HG02763 (cell line): ENCODE measurements at regions not wholly inside any gene's neighbourhood (a gene's known extent, or its start where the extent isn't known, plus 50 kb on each side); places are given as distances from the start of the nearest gene placed in this dataset.

Source experiments
- ATAC-seq: cut with Tn5 transposase; IDR thresholded peaks from one replicate; pipeline ENCODE4 v1.9.1; 2021; ENCODE audit warnings: mild to moderate bottlenecking, moderate library complexity; ENCODE audit not compliant: unreplicated experiment

- ATAC-seq: no peak
Measured at GRCh38 chr18:67926929-67927864, 410.7 kb upstream of the DSEL start.

DNA sequence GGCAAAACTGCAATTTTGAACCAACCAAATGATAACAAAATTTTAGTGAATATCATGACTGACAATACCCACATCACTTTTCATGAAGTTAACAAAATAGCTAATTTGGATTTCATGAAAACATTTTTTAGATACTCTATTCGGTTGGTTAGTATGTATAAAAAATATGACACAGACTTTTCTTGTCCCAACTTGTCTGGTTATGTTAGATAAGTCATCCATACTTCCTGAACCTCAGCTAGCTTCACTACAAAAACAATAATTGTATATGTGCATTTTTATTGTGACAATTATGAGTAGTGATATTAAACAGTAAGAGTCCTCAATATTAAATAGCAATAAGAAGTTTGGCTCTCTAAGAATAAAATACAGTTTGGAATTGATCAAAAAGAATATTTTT is 408.1 kb upstream of the DSEL start:
- no peak for ATAC-seq

GRCh38 chr18:67919316-67919715 is 402.8 kb upstream of the DSEL start:
- no peak for ATAC-seq

DNA sequence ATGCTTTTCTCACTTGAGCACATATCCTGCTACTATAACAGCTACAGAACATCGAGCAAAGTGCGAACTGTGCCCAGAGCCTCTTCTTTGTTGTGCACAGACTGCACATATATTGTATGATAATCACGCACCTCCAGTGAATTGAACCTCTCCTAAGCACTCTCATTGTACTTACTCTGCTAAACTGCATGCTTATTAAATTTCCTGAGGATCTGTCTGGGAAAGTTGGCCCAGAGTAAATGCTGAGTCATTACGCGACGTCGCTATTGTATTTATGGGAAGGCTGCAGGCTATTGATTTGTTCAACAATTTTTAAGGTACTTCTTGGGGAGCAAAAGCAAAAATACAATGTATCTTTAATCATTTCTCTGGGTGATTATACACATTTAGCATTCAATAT is 399.6 kb upstream of the DSEL start:
- no peak for ATAC-seq

DNA sequence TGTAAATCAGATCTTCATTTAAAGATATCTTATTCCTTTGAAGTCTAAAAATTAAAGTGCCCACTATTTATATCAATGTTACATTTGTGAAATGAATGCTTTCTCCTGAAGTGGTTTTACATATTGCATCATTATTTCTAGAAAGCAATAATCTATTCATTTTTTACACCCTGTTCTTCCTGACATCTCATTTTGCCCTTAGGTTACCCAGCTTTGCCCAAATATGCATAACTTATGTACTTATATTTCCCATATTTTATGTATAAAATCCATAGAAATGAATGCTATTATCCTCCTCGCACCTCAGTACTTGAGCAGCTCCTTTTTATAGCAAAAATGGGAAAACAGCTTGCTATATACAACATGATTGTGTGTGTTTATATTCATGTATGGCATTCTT is 396.5 kb upstream of the DSEL start:
- ATAC-seq: no peak

DNA sequence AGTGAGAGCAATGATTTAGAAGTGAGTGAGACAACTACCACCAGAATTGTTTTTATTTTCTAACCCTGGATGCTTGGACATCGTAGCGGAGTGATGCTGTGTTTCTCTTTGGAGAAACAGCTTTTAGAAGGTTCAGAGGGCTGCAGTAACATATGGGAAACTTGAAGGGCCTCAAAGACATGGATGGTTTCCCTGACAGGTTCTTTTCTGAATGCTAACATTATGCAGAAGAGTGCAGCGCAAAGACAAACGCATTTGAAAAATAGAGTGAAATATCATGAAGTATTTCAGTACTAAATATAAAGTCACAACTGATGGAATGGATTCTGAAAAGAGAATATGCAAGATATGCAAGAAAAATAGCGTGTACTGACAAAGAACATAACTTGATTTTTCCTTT is 385.1 kb upstream of the DSEL start:
- no peak for ATAC-seq

DNA sequence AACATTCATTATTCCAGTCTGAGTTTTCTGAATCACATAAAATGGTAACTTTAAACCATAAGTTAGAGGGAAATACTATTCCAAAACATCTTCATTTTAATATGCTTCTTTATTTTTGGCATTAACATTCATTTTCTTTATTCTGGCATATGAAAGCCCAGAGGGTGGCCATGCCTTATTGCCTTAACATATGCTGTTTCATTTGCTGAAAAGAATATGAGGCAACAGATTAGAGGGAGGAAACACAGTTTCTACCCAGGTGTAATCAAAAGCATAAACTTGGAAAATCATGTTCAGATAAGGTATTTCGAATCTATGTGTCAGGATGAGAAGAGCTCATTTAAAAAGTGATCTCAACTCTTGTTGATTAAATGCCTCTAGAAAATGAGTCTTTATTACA is 379.9 kb upstream of the DSEL start:
- ATAC-seq: no peak

GRCh38 chr18:67893916-67894315 is 377.4 kb upstream of the DSEL start:
- no peak for ATAC-seq

- ATAC-seq: no peak
Measured at GRCh38 chr18:67876871-67877270, 360.4 kb upstream of the DSEL start.

DNA sequence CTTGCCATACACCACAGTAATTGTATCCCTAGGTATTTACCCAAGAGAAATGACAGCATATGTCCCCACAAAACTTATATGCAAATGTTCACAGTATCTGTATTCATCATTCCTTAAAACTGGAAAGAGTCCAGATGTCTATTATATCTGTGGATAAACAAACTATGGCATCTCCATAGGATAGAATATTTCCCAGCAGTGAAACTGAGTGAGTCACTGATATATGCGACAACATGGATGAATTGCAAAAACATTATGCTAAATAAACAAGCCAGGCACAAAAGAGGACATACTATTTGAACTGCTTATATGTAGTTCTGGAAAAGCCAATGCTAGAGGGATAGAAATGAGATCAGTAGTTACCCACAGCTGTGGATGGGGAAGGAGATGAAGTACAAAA is 359.4 kb upstream of the DSEL start:
- ATAC-seq: no peak

DNA sequence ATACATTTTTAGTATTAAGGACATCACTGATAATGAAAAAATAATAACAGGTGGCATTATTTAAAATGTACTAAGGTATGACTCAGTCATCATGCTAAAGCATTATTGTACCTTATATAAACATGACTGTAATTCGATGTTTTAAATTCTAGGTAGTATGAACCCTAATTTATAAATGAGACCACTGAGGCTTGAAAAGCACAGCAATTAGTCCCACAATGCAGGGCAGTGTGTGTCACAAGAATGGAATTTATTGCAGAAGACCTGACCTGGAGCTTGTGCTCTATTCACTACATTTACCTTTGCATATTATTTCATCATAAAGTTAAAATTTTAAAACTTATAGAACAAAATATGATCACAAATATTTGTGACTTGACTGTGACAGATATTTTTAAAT is 358.5 kb upstream of the DSEL start:
- no peak for ATAC-seq

DNA sequence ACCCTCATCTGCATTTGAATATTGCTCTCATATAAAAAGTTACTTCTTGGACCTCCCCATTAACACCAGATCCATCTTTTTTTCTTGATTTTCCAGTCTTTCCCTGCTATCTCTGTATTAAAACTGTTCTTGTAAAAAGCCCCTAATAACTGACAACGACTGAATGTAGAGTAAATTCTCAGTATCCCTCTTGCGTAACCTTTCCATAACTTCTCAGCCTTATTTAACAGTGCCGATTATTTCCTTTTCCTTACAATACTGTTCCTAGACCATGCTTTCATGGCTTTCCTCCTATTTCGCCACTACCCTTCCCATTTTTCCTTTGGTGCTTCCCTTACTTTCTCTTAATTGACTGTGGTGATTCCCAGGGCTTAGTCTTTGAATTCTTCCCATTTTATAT is 348.9 kb upstream of the DSEL start:
- ATAC-seq: no peak

DNA sequence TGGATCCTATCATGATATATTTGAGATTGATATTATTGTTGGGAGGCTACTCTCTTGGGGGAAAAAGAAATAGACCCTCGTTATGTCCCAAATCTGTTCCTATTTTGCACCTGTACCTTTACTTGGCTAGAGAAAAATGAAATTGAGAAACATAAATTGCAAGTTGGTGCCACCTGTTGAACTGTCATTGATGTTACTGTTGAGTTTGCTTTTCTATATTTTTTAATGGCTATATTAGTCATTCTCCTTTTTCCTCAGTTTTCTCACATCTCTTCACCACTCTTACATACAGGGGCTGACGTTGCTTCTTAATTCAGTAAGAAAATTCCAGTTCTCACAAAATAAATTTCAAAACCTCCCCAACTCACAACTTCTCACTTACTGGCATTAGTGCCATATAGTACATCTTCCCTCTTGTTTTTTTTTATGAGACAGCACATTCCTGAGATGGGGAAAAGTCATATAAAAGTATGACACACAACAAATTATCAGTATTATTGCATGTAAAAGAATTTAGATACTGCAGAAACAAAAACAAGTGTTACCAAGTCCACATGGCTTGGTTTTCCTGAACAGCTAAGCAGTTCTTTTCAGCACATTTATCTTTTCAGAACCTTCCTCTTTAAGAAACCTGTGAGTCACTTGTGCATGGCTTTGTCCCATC is 348.3 kb upstream of the DSEL start:
- ATAC-seq: no peak

GRCh38 chr18:67862069-67862468 is 345.5 kb upstream of the DSEL start:
- ATAC-seq: no peak

DNA sequence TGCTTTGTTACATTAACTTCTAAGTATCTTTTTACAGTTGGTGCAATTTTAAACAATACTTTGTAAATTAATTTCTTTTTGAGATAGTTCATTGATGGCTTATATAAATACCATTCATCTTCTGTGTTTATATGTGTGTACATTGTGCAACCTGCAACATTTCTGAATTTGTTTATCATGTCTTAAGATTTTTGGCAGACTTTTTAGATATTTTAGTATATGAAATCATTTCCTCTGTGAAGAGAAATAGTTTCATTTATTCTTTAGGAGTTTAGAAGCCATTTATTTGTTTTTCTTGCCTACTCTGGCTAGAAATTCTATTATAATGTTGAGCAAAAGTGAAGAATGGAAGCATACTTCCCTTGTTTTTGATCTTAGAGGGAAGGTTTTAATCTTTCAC is 337.8 kb upstream of the DSEL start:
- ATAC-seq: no peak

GRCh38 chr18:67846422-67847098 is 330.0 kb upstream of the DSEL start:
- no peak for ATAC-seq

DNA sequence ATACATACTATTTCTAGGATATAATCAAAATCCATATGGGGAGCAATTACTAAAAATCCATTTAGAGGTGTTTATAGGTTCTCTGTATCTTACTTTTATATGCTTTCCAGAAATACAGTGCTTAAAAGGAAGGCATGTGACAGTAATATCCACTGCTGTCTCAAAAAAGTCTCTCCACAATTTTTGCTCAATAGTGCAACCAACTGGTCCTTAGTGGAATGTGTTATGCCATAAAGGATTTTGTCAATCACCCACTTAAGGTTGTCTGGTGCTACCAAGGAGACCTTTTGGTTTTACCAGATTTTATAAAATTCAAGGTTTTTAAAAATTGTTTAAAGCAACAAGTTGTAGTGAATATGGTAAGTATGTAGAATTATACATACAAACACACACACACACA is 328.5 kb upstream of the DSEL start:
- no peak for ATAC-seq

DNA sequence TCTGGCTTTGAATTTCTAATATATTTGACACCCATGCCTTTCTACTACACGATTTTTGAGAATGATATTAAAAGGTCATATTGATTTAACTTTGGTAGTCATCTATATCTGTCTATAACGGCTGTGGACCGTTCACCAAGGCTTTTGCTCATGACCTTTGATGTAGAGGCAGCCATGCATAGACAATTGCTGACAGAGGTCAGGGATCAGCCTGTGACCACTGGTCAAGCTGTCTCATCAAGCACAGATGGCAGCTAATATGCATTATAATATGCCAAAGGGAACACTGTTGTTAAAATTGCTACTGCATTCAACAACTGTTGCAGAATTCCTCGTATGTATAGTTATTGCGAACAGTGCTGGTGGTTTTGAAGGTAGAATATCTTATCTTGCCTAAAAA is 323.9 kb upstream of the DSEL start:
- no peak for ATAC-seq

- ATAC-seq: no peak
Measured at GRCh38 chr18:67818432-67818831, 301.9 kb upstream of the DSEL start.

DNA sequence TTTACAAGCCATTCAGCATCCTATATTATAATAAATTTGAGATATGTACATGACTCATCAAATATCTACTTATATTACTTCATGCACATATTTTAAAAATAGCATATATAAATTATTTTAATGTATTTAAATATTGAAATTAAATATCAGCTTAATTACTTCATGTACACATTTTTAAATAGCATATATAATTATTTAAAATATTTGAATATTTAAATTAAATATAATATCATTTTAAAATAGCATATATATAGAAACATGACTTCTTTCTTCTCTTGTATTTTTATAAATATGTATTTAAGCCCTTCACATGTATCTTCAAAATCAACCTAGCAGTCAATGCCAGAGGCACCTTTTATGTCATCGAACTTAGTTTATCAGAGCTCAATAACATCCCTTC is 298.8 kb upstream of the DSEL start:
- ATAC-seq: no peak

DNA sequence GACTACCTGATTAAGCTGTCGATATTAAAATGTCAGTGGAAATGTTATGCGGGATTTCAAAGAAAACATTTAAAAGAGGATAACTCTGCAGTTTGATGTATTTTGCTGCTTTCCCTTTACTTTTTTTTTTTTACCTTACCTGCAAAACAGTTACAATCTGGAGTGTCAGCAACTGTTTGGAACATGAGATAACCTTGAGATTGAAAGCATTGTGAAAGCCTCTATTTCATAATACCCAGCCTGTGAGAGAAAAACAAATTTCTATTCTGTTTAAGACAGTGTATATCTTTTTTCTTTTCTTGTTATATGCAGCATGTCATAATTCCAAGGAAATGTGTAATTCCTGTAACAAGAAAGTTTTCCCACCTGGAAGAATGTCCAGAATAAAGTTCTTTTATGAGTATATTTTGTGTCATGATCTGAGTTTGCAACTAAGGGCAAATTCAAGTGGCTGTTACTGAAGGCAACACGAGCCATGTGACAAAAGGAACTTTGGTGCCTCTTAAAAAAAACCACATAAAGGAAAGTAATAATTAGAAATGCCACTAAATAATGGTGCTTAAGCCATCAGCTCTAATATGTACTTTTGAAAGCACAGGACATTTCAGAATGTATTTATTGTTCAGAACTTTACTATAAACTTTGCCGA is 297.0 kb upstream of the DSEL start:
- no peak for ATAC-seq
